Prostate gland (tissue), 2 donors: ENCODE measurements at regions not wholly inside any gene's neighbourhood (a gene's known extent, or its start where the extent isn't known, plus 50 kb on each side); places are given as distances from the start of the nearest gene placed in this dataset.

Experiments
- DNase-seq: peaks from one replicate; pipeline ENCODE4 v3.0.0-alpha.2; 2019; ENCODE audit warnings: low spot score
- H3K27ac ChIP-seq, 2 donors: fragments of 200-600 bp; sonication (generic); 2 replicates each; pipeline ENCODE4 v1.5.1; 2017 to 2019
- H3K27me3 ChIP-seq: fragments of 200-600 bp; sonication (generic); replicated peaks from 2 replicates; pipeline ENCODE4 v1.5.1; 2019; ENCODE audit not compliant: insufficient read depth
- H3K36me3 ChIP-seq, 2 donors: fragments of 200-600 bp; sonication (generic); 1 replicate in 1 of 2; 2 replicates in 1 of 2; pipeline versions ENCODE4 v1.5.1 to v1.8.1; 2017 to 2019
- H3K4me1 ChIP-seq: fragments of 200-600 bp; sonication (generic); replicated peaks from 2 replicates; pipeline ENCODE4 v1.5.1; 2019
- H3K4me3 ChIP-seq, 2 donors: fragments of 200-600 bp; sonication (generic); 2 replicates each; pipeline ENCODE4 v1.5.1; 2017 to 2019
- H3K9me3 ChIP-seq: fragments of 200-600 bp; sonication (generic); 2 replicates; pipeline ENCODE4 v1.5.1; 2017
- CTCF ChIP-seq, 4 experiments: fragments of 200-600 bp in 2 of 4; fragments of 450-650 bp in 2 of 4; sonication (generic) in 2 of 4; IDR thresholded peaks; 1 replicate in 3 of 4; 2 replicates in 1 of 4; pipeline ENCODE4 v1.5.1; 2016 to 2019; ENCODE audit warnings: antibody characterized with exemption in 4 of 4, mild to moderate bottlenecking in 2 of 4, moderate library complexity in 2 of 4
- POLR2A ChIP-seq: fragments of 450-650 bp; IDR thresholded peaks from one replicate; pipeline ENCODE4 v1.6.1; 2016; ENCODE audit warnings: antibody characterized with exemption, mild to moderate bottlenecking
- POLR2AphosphoS5 ChIP-seq: sonication (generic); formaldehyde crosslinking; IDR thresholded peaks from one replicate; pipeline ENCODE4 v1.6.1; 2017; ENCODE audit warnings: antibody characterized with exemption
- WGBS: methylation state at CpG from one replicate; pipeline ENCODE4 v1.1.5; 2018; 5-methylcytosine and 5-hydroxymethylcytosine counted together
- intact Hi-C: fragments of 100-400 bp; cut with DNase I; formaldehyde crosslinking; loops from one replicate; pipeline ENCODE4 v1.14.2; 2022

GRCh38 chr4:19375136-19375804 lies 876.4 kb upstream of the SLIT2 start:
- no peaks in the 10 kb centered on the region for H3K9me3 ChIP-seq
- no peaks in the 10 kb centered on the region for H3K4me1 ChIP-seq
- no peak overlapping the region for H3K4me3 ChIP-seq
- H3K27me3 ChIP-seq, result no peaks in the 10 kb centered on the region
- no peak for TF ChIP-seq CTCF (IDR thresholded peaks at IDR 0.05)
- no peak for TF ChIP-seq POLR2AphosphoS5
- no peak for TF ChIP-seq POLR2A
- H3K27ac ChIP-seq, result no peak overlapping the region
- no peaks in the 10 kb centered on the region for H3K36me3 ChIP-seq
- DNase-seq, result no peak
- intact Hi-C loops, result no loop called here
- 39% methylated on average over 4 of the region's 4 CpGs for WGBS

GRCh38 chr4:19372390-19372789 lies 879.3 kb upstream of the SLIT2 start:
- TF ChIP-seq POLR2AphosphoS5 (no peak), POLR2A (no peak), CTCF (IDR thresholded peaks at IDR 0.05) (no peak)
- intact Hi-C loops, result no loop called here
- WGBS, result 97% methylated on average over 2 of the region's 2 CpGs
- H3K36me3 ChIP-seq, result no peaks in the 10 kb centered on the region
- no peaks in the 10 kb centered on the region for H3K9me3 ChIP-seq
- no peaks in the 10 kb centered on the region for H3K27me3 ChIP-seq
- no peak overlapping the region for H3K27ac ChIP-seq
- H3K4me3 ChIP-seq, result no peak overlapping the region
- no peak for DNase-seq
- no peaks in the 10 kb centered on the region for H3K4me1 ChIP-seq

- H3K9me3 ChIP-seq, result no peaks in the 10 kb centered on the region
- H3K4me1 ChIP-seq, result no peaks in the 10 kb centered on the region
- H3K27ac ChIP-seq, result no peak overlapping the region
- no peaks in the 10 kb centered on the region for H3K36me3 ChIP-seq
- H3K27me3 ChIP-seq, result no peaks in the 10 kb centered on the region
- intact Hi-C loops, result no loop called here
- H3K4me3 ChIP-seq, result no peak overlapping the region
- 88% methylated on average over 3 of the region's 3 CpGs for WGBS
- TF ChIP-seq POLR2AphosphoS5, result no peak
- no peak for TF ChIP-seq POLR2A
- TF ChIP-seq CTCF (IDR thresholded peaks at IDR 0.05), result no peak
- no peak for DNase-seq
Observed at GRCh38 chr4:19368800-19369199, 882.9 kb upstream of the SLIT2 start.

GRCh38 chr4:19366916-19367315 lies 884.8 kb upstream of the SLIT2 start:
- WGBS, result 85% methylated on average over 2 of the region's 2 CpGs
- H3K36me3 ChIP-seq, result no peaks in the 10 kb centered on the region
- no peaks in the 10 kb centered on the region for H3K9me3 ChIP-seq
- TF ChIP-seq CTCF (IDR thresholded peaks at IDR 0.05), result no peak
- TF ChIP-seq POLR2A, result no peak
- no peak for TF ChIP-seq POLR2AphosphoS5
- intact Hi-C loops, result no loop called here
- H3K4me1 ChIP-seq, result no peaks in the 10 kb centered on the region
- H3K27me3 ChIP-seq, result no peaks in the 10 kb centered on the region
- DNase-seq, result no peak
- H3K27ac ChIP-seq, result no peak overlapping the region
- no peak overlapping the region for H3K4me3 ChIP-seq

GRCh38 chr4:19358015-19358414 lies 893.7 kb upstream of the SLIT2 start:
- Histone ChIP-seq H3K27ac (no peak overlapping the region), H3K4me3 (no peak overlapping the region), H3K36me3 (no peaks in the 10 kb centered on the region), H3K27me3 (no peaks in the 10 kb centered on the region), H3K4me1 (no peaks in the 10 kb centered on the region), H3K9me3 (no peaks in the 10 kb centered on the region)
- WGBS, result 61% methylated on average over 2 of the region's 2 CpGs
- intact Hi-C loops, result no loop called here
- TF ChIP-seq POLR2A, result no peak
- no peak for TF ChIP-seq POLR2AphosphoS5
- no peak for TF ChIP-seq CTCF (IDR thresholded peaks at IDR 0.05)
- DNase-seq, result no peak
